OCI-LY1 (cell line): ENCODE measurements at regions not wholly inside any gene's neighbourhood (a gene's known extent, or its start where the extent isn't known, plus 50 kb on each side); places are given as distances from the start of the nearest gene placed in this dataset.

ENCODE experiments used
- EZH2 ChIP-seq: fragments of 200-600 bp; sonication (generic), shearing (Covaris generic); IDR thresholded peaks from 2 replicates; pipeline ENCODE4 v1.8.0; 2017; ENCODE audit warnings: borderline replicate concordance, mixed run types, mild to moderate bottlenecking, antibody characterized with exemption, low read length, moderate library complexity, mixed read lengths
- TF ChIP-seq, protein P1 (sequence below): fragments of 200-600 bp; sonication (generic), shearing (Covaris generic); IDR thresholded peaks from 2 replicates; pipeline ENCODE4 v1.5.1; 2017; ENCODE audit warnings: mild to moderate bottlenecking, antibody characterized with exemption, low read length, moderate library complexity, mixed read lengths

DNA sequence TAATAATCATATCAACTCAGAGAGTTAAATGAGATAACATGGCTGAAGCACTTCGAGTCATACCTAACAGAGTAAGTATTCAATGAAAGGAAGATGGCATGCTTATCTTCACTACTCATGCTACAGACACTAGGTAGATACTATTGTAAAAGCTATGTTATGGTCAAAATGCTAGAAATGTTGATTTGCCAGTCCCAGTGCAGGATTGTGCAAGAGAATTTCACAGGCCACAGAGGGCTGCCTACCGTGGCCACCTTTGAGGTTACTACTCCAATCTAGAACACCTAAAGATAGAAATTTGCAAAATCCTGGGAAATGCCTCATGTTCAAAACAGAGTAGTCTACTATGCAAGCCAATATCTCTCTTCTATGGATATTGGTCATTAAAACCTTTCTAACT is 75.3 kb upstream of the PLEKHG7 start:
- TF ChIP-seq, protein P1, sequence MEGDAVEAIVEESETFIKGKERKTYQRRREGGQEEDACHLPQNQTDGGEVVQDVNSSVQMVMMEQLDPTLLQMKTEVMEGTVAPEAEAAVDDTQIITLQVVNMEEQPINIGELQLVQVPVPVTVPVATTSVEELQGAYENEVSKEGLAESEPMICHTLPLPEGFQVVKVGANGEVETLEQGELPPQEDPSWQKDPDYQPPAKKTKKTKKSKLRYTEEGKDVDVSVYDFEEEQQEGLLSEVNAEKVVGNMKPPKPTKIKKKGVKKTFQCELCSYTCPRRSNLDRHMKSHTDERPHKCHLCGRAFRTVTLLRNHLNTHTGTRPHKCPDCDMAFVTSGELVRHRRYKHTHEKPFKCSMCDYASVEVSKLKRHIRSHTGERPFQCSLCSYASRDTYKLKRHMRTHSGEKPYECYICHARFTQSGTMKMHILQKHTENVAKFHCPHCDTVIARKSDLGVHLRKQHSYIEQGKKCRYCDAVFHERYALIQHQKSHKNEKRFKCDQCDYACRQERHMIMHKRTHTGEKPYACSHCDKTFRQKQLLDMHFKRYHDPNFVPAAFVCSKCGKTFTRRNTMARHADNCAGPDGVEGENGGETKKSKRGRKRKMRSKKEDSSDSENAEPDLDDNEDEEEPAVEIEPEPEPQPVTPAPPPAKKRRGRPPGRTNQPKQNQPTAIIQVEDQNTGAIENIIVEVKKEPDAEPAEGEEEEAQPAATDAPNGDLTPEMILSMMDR, result no peak
- TF ChIP-seq EZH2, result no peak
